ENCODE measurements at regions not wholly inside any gene's neighbourhood (a gene's known extent, or its start where the extent isn't known, plus 50 kb on each side); places are given as distances from the start of the nearest gene placed in this dataset.
"Not testable (repeated sequence)": the region's sequence is repeated elsewhere in the genome, so short reads cannot be mapped to it uniquely, and the experiment has no call there.

- ATAC-seq = no peak
These were observed 251.2 kb downstream of the RRAGC start for GRCh38 chr1:38608202-38608864.

GRCh38 chr1:38607526-38607925 lies 252.0 kb downstream of the RRAGC start:
- ATAC-seq = no peak

- no peak for ATAC-seq
These were observed 254.5 kb downstream of the RRAGC start for GRCh38 chr1:38605063-38605462.

GRCh38 chr1:38603907-38604306 lies 255.7 kb downstream of the RRAGC start:
- no peak for ATAC-seq

GRCh38 chr1:38600905-38601304 lies 258.7 kb downstream of the RRAGC start:
- no peak for ATAC-seq

GRCh38 chr1:38600286-38600685 lies 259.3 kb downstream of the RRAGC start:
- no peak for ATAC-seq

GRCh38 chr1:38598118-38598517 lies 261.5 kb downstream of the RRAGC start:
- ATAC-seq = no peak

GRCh38 chr1:38589036-38589435 lies 270.5 kb downstream of the RRAGC start:
- no peak for ATAC-seq

GRCh38 chr1:38587766-38588165 lies 271.8 kb downstream of the RRAGC start:
- no peak for ATAC-seq

GRCh38 chr1:38586993-38587646 lies 272.5 kb downstream of the RRAGC start:
- ATAC-seq = peak in 1 of 2 donors; percentile 43

- ATAC-seq = no peak
These were observed 273.6 kb downstream of the RRAGC start for GRCh38 chr1:38585971-38586370.

- ATAC-seq = no peak
These were observed 274.1 kb downstream of the RRAGC start for GRCh38 chr1:38585460-38585859.

- no peak for ATAC-seq
These were observed 274.9 kb downstream of the RRAGC start for GRCh38 chr1:38584448-38585355.

- not testable (repeated sequence) for ATAC-seq
These were observed 276.3 kb downstream of the RRAGC start for GRCh38 chr1:38583287-38583686.

- no peak for ATAC-seq
These were observed 278.2 kb downstream of the RRAGC start for GRCh38 chr1:38581396-38581795.

- ATAC-seq = no peak
These were observed 279.0 kb downstream of the RRAGC start for GRCh38 chr1:38580594-38580993.

GRCh38 chr1:38579056-38579455 lies 280.5 kb downstream of the RRAGC start:
- ATAC-seq = no peak

GRCh38 chr1:38578271-38578951 lies 281.2 kb downstream of the RRAGC start:
- ATAC-seq = no peak

- ATAC-seq = no peak
These were observed 281.7 kb downstream of the RRAGC start for GRCh38 chr1:38577937-38578270.

GRCh38 chr1:38577385-38577784 lies 282.2 kb downstream of the RRAGC start:
- no peak for ATAC-seq

- no peak for ATAC-seq
These were observed 283.3 kb downstream of the RRAGC start for GRCh38 chr1:38576241-38576640.

GRCh38 chr1:38571726-38572125 lies 287.8 kb downstream of the RRAGC start:
- no peak for ATAC-seq

GRCh38 chr1:38570657-38570975 lies 289.0 kb downstream of the RRAGC start:
- ATAC-seq = no peak
